22Rv1 (cell line): ENCODE measurements at regions not wholly inside any gene's neighbourhood (a gene's known extent, or its start where the extent isn't known, plus 50 kb on each side); places are given as distances from the start of the nearest gene placed in this dataset.

ENCODE experiments used
- CTCF ChIP-seq: fragments of 450-650 bp; IDR thresholded peaks from 2 replicates; pipeline ENCODE4 v1.5.1; 2017; ENCODE audit warnings: mild to moderate bottlenecking
- ZFX ChIP-seq: fragments of 450-650 bp; IDR thresholded peaks from 2 replicates; pipeline ENCODE4 v1.6.1; 2017; ENCODE audit warnings: antibody characterized with exemption, borderline replicate concordance

DNA sequence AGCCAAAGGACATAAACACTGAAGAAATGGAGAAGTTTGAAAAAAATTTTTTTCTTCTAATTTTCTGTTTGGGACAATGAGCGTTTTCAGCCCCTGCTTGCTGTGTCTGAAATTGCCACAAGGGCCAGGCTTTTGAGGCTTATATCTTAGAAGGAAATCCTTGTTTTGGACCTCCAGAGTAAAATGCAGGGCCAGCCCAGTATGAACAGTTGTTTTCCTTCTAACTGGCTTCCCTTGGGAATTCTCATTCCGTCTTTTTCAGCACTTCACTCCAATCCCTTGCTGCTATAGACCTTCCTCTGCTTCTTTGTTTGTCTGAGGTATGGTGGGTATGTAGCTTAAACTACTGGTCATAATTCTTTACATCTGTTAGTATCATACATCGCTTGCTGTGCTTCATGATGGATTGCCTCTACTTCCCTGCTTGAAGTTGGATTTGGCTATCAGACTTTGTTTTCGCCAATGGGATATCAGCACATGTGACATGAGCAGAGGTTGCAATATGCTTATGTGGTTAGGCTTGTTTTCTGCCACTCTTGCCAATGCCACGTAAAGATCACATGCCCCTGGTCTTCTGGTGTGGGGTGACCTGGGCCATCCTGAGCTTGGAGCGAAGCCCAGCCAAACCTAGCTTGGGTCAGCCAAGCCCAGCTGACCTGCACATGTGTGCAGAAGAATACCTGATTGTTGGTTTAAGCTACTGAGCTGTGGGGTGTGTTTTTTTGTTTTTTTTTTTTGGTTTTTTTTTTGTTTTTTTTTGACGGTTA is 64.7 kb downstream of the AVPR1A start:
- TF ChIP-seq CTCF (no peak), ZFX (no peak)
